ENCODE measurements at regions not wholly inside any gene's neighbourhood (a gene's known extent, or its start where the extent isn't known, plus 50 kb on each side); places are given as distances from the start of the nearest gene placed in this dataset.

- H3K4me1 ChIP-seq (ENCODE audit: insufficient read depth, low read length), result no peaks in the 10 kb centered on the region
- no peak overlapping the region for H4K8ac ChIP-seq (replicated peaks; ENCODE audit: insufficient read length, low read depth, low read length)
- H2AK5ac ChIP-seq (ENCODE audit: insufficient read length, low read length), result no peak overlapping the region
- Mint-ChIP-seq H3K27ac (no peak overlapping the region), H3K4me1 (no peaks in the 10 kb centered on the region), H3K4me3 (no peak overlapping the region), H3K9me3 (no peaks in the 10 kb centered on the region), H3K36me3 (ENCODE audit: insufficient read depth in 1 of 3, low read depth in 3 of 3) (no peaks in the 10 kb centered on the region), H3K27me3 (ENCODE audit: low read depth) (no peaks in the 10 kb centered on the region; the same call in 1 of the 2 replicates)
- no peaks in the 10 kb centered on the region for H3K79me2 ChIP-seq (ENCODE audit: insufficient read depth, low read length)
- no peaks in the 10 kb centered on the region for H4K20me1 ChIP-seq (ENCODE audit: control insufficient read depth, insufficient read depth, insufficient read length)
- H4K91ac ChIP-seq (ENCODE audit: insufficient read length, low read depth, low read length), result no peak overlapping the region
- H3K9me3 ChIP-seq (ENCODE audit: control insufficient read depth, low read depth, low read length), result no peaks in the 10 kb centered on the region
- no peak overlapping the region for H2BK15ac ChIP-seq (ENCODE audit: low read depth, low read length)
- DNase-seq, result no peak
- H2BK120ac ChIP-seq (ENCODE audit: low read depth, low read length, poor library complexity, severe bottlenecking), result no peak overlapping the region
- no peak overlapping the region for H3K27ac ChIP-seq (ENCODE audit: insufficient read length, low read depth, low read length)
- no peak overlapping the region for H2BK5ac ChIP-seq (ENCODE audit: insufficient read length, low read length)
- no peaks in the 10 kb centered on the region for H3K79me1 ChIP-seq (ENCODE audit: insufficient read depth, low read depth, low read length, poor library complexity, severe bottlenecking)
- no peaks in the 10 kb centered on the region for H3K23me2 ChIP-seq (ENCODE audit: insufficient read length, low read depth, low read length, poor library complexity, severe bottlenecking)
- no peak overlapping the region for H3K23ac ChIP-seq (ENCODE audit: insufficient read length, low read depth, low read length)
- H3K4ac ChIP-seq (ENCODE audit: low read depth, low read length), result no peak overlapping the region
- no peak for TF ChIP-seq CTCF (conservative IDR thresholded peaks at IDR 0.05)
- H2AFZ ChIP-seq (ENCODE audit: low read length), result no peak overlapping the region
- no peak overlapping the region for H2BK12ac ChIP-seq (ENCODE audit: insufficient read length, low read depth, low read length)
- H3T11ph ChIP-seq (ENCODE audit: low read length), result no peak overlapping the region
- no peak overlapping the region for H4K5ac ChIP-seq (ENCODE audit: insufficient read length, low read depth, low read length)
- H3K56ac ChIP-seq (ENCODE audit: insufficient read length, low read depth, low read length), result no peak overlapping the region
- no peaks in the 10 kb centered on the region for H3K27me3 ChIP-seq (ENCODE audit: insufficient read depth, low read length)
- H3K18ac ChIP-seq (ENCODE audit: insufficient read length, low read depth, low read length), result no peak overlapping the region
- no peak overlapping the region for H3K14ac ChIP-seq (ENCODE audit: insufficient read depth, low read length)
- H2BK20ac ChIP-seq (ENCODE audit: low read depth, low read length, poor library complexity, severe bottlenecking), result no peak overlapping the region
- no peak overlapping the region for H3K9ac ChIP-seq (ENCODE audit: extremely low read depth, insufficient read length, low read length)
- WGBS (ENCODE audit: extremely low coverage, insufficient read length, low lambda C conversion rate), result no CpG with 5 or more reads among the region's 14 CpGs
- H3K4me2 ChIP-seq (ENCODE audit: insufficient read depth, insufficient read length, low read length), result no peak overlapping the region
These were observed 81.4 kb upstream of the ID2 start for GRCh38 chr2:8600456-8600855.

All from H9 (cell line).